K562 (cell line): ENCODE measurements at regions not wholly inside any gene's neighbourhood (a gene's known extent, or its start where the extent isn't known, plus 50 kb on each side); places are given as distances from the start of the nearest gene placed in this dataset.

ENCODE experiments used
- ATAC-seq: fragments of 200-7000 bp; cut with Tn5 transposase; 3 replicates; pipeline ENCODE4 v1.9.1; 2020; ENCODE audit warnings: moderate library complexity
- BruUV-seq: library from RNA; stranded (reverse); fragments of 400-500 nt; replicated peaks from 2 replicates; lab custom pipeline; 2021; lab: Mats Ljungman, UMichigan
- CTCF ChIA-PET: fragments of 300-600 bp; formaldehyde crosslinking; extraction: SDS; loops from one replicate; lab custom pipeline; 2021; ENCODE audit warnings: low intra/inter-chr PET ratio; lab: Yijun Ruan, JAX
- POLR2A ChIA-PET: fragments of 300-600, 350-650 bp; sonication (Branson Sonifier 250); formaldehyde crosslinking; extraction: SDS; loops from one replicate; lab custom pipeline; 2021; ENCODE audit warnings: antibody characterized with exemption, inconsistent platforms; lab: Yijun Ruan, JAX
- DNase-seq, 4 experiments: peaks; one replicate each; pipeline versions ENCODE4 v3.0.0 to v3.0.0-alpha.2; 2011 to 2018; ENCODE audit warnings: low spot score in 3 of 4, mixed read lengths in 3 of 4; ENCODE audit errors: extremely low read depth in 1 of 4
- FAIRE-seq: peaks from 2 replicates; lab custom pipeline; 2011; peaks lifted over from hg19 to GRCh38; lab: Jason Lieb, UNC
- H2AFZ ChIP-seq: 2 replicates; pipeline ENCODE4 v1.6.0; 2011; ENCODE audit warnings: low read depth, low read length, control low read depth, inconsistent platforms
- H3K27ac ChIP-seq: fragments of 200-600 bp; 3 replicates; pipeline ENCODE4 v1.8.0; 2011; ENCODE audit warnings: low read depth, mild to moderate bottlenecking, control low read depth, inconsistent platforms, low read length, moderate library complexity, mixed read lengths; ENCODE audit errors: extremely low read depth
- H3K27me3 ChIP-seq, 2 experiments: fragments of 300-600 bp in 1 of 2; 2 replicates in 1 of 2; 3 replicates in 1 of 2; pipeline versions ENCODE4 v1.6.0 to v1.8.0; 2011; ENCODE audit warnings: inconsistent platforms in 2 of 2, low read length in 2 of 2, mild to moderate bottlenecking in 1 of 2, mixed read lengths in 1 of 2, moderate library complexity in 1 of 2; ENCODE audit not compliant: control insufficient read depth in 2 of 2, insufficient read depth in 2 of 2
- H3K36me3 ChIP-seq: fragments of 300-600 bp; 3 replicates; pipeline ENCODE4 v1.8.0; 2011; ENCODE audit warnings: mild to moderate bottlenecking, low read length, inconsistent platforms; ENCODE audit not compliant: control insufficient read depth, insufficient read depth
- H3K4me1 ChIP-seq, 2 experiments: fragments of 200-600 bp in 1 of 2; replicated peaks in 1 of 2; 2 replicates in 1 of 2; 3 replicates in 1 of 2; pipeline versions ENCODE4 v1.5.1 to v1.8.0; 2011; ENCODE audit warnings: inconsistent platforms in 2 of 2, low read length in 2 of 2, mild to moderate bottlenecking in 1 of 2, mixed read lengths in 1 of 2, moderate library complexity in 1 of 2; ENCODE audit not compliant: control insufficient read depth in 2 of 2, insufficient read depth in 2 of 2
- H3K4me2 ChIP-seq: 2 replicates; pipeline ENCODE4 v1.6.1; 2011; ENCODE audit warnings: low read length, control low read depth, inconsistent platforms, mixed read lengths; ENCODE audit not compliant: insufficient read depth
- H3K4me3 ChIP-seq: fragments of 200-600 bp; sonication (generic), shearing (Covaris generic); 2 replicates; pipeline ENCODE4 v1.5.1; 2016; ENCODE audit warnings: control low read depth, inconsistent platforms
- H3K79me2 ChIP-seq: fragments of 200-600 bp; 3 replicates; pipeline ENCODE4 v1.8.0; 2011; ENCODE audit warnings: low read length, inconsistent platforms; ENCODE audit not compliant: control insufficient read depth, insufficient read depth
- H3K9ac ChIP-seq, 2 experiments: 2 replicates each; pipeline versions ENCODE4 v1.6.0 to v1.6.1; 2011; ENCODE audit warnings: low read depth in 2 of 2, low read length in 2 of 2, control low read depth in 1 of 2, inconsistent platforms in 1 of 2, mild to moderate bottlenecking in 1 of 2, mixed read lengths in 1 of 2; ENCODE audit not compliant: insufficient read depth in 1 of 2
- H3K9me1 ChIP-seq: one replicate; pipeline ENCODE4 v1.6.0; 2011; ENCODE audit warnings: inconsistent platforms, mild to moderate bottlenecking, low read length, moderate library complexity; ENCODE audit not compliant: control insufficient read depth, insufficient read depth
- H3K9me3 ChIP-seq: replicated peaks from 2 replicates; pipeline ENCODE4 v1.5.1; 2011; ENCODE audit warnings: low read depth, low read length, inconsistent platforms; ENCODE audit not compliant: control insufficient read depth, insufficient read depth
- H4K20me1 ChIP-seq: replicated peaks from 2 replicates; pipeline ENCODE4 v1.6.1; 2011; ENCODE audit warnings: low read length, inconsistent platforms, mixed read lengths; ENCODE audit not compliant: control insufficient read depth, insufficient read depth
- BRF2 ChIP-seq: IDR thresholded peaks from 3 replicates; pipeline ENCODE4 v1.6.1; 2011; ENCODE audit warnings: borderline replicate concordance, mild to moderate bottlenecking; ENCODE audit not compliant: insufficient read length, insufficient read depth
- CEBPG ChIP-seq, 3 experiments: fragments of 200-800 bp in 1 of 3; sonication (Bioruptor generic) in 1 of 3; sonication (generic) in 1 of 3; formaldehyde crosslinking in 1 of 3; IDR thresholded peaks in 2 of 3; conservative IDR thresholded peaks in 1 of 3; 2 replicates each; pipeline versions ENCODE4 v1.6.1 to v1.8.0; 2016 to 2022; ENCODE audit warnings: missing compliant biosample characterization in 2 of 3, missing genetic modification characterization in 2 of 3, mild to moderate bottlenecking in 1 of 3, missing genetic modification reagents in 1 of 3
- GTF3C2 ChIP-seq: IDR thresholded peaks from 3 replicates; pipeline ENCODE4 v1.6.1; 2011; ENCODE audit warnings: borderline replicate concordance, mild to moderate bottlenecking, moderate library complexity; ENCODE audit not compliant: insufficient read length; ENCODE audit errors: extremely low read depth
- HDAC1 ChIP-seq, 2 experiments: fragments of 450-650 bp; IDR thresholded peaks; 2 replicates each; pipeline ENCODE4 v1.6.1; 2016 to 2017; ENCODE audit warnings: inconsistent platforms in 1 of 2, mild to moderate bottlenecking in 1 of 2, moderate library complexity in 1 of 2
- JUNB ChIP-seq: fragments of 450-650 bp; formaldehyde crosslinking; conservative IDR thresholded peaks from 2 replicates; pipeline ENCODE4 v1.4.0; 2020; ENCODE audit warnings: mild to moderate bottlenecking
- MECOM ChIP-seq: fragments of 250-450 bp; sonication (Bioruptor Pico); IDR thresholded peaks from 2 replicates; pipeline ENCODE4 v1.8.0; 2022; ENCODE audit warnings: inconsistent platforms
- MEF2A ChIP-seq: IDR thresholded peaks from 2 replicates; pipeline ENCODE4 v1.6.1; 2011; ENCODE audit warnings: low read depth, mild to moderate bottlenecking, low read length, moderate library complexity; ENCODE audit not compliant: control insufficient read depth
- PHB2 ChIP-seq: fragments of 450-650 bp; IDR thresholded peaks from 2 replicates; pipeline ENCODE4 v1.6.1; 2017; ENCODE audit warnings: low read depth
- TSHZ1 ChIP-seq: fragments of 250-450 bp; sonication (Bioruptor Pico); IDR thresholded peaks from 2 replicates; pipeline ENCODE4 v1.4.0; 2020; ENCODE audit warnings: mild to moderate bottlenecking, moderate library complexity
- ZBED1 ChIP-seq: IDR thresholded peaks from 2 replicates; pipeline ENCODE4 v1.6.1; 2014
- ZNF212 ChIP-seq: fragments of 450-650 bp; formaldehyde crosslinking; IDR thresholded peaks from 2 replicates; pipeline ENCODE4 v1.4.0; 2020; ENCODE audit warnings: mild to moderate bottlenecking
- in situ Hi-C: fragments of 300-500 bp; cut with MboI; formaldehyde crosslinking; loops from 4 replicates; pipeline ENCODE4 v1.15.0; 2018; ENCODE audit warnings: inconsistent platforms, mixed read lengths
- intact Hi-C: fragments of 100-400 bp; cut with micrococcal nuclease; formaldehyde crosslinking; loops from 2 replicates; pipeline ENCODE4 v1.14.2; 2022
- TF ChIP-seq, protein P1 (sequence below): sonication (generic); formaldehyde crosslinking; IDR thresholded peaks from 2 replicates; pipeline ENCODE4 v1.8.1; 2023; ENCODE audit warnings: mild to moderate bottlenecking, missing genetic modification reagents

DNA sequence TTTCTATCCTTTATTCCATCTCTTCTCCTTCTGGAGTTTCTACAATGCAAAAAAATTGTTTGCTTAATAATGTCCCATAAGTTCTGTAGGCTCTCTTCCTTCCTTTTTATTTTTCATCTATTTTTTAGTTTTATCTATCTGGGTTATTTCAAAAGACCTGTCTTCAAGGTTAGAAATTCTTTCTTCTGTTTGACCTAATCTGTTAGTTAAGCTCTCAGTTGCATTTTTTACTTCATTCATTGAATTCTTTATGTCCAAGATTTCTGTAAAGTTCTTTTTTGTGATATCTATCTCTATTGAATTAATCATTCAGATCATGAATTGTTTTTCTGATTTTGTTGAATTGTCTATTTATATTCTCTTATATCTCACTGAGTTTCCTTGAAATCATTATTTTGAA lies 145.9 kb upstream of the TLE4 start:
- in situ Hi-C loops = no loop called here
- DNase-seq (no peak), ATAC-seq (no peak), FAIRE-seq (no peak)
- CTCF ChIA-PET = no interaction called here
- H3K36me3 ChIP-seq = no peaks in the 10 kb centered on the region
- intact Hi-C loops = no loop called here
- no peaks in the 10 kb centered on the region for H3K4me1 ChIP-seq
- no TSS peak for BruUV-seq
- no peaks in the 10 kb centered on the region for H3K9me1 ChIP-seq
- H3K27ac ChIP-seq = no peak overlapping the region
- no peaks in the 10 kb centered on the region for H3K79me2 ChIP-seq
- H3K4me3 ChIP-seq = no peak overlapping the region
- no peaks in the 10 kb centered on the region for H3K27me3 ChIP-seq
- POLR2A ChIA-PET = no interaction called here
- no peak overlapping the region for H2AFZ ChIP-seq
- no peaks in the 10 kb centered on the region for H4K20me1 ChIP-seq
- H3K9ac ChIP-seq = no peak overlapping the region
- H3K4me2 ChIP-seq = no peak overlapping the region
- H3K9me3 ChIP-seq = no peaks in the 10 kb centered on the region
- TF ChIP-seq, protein P1, sequence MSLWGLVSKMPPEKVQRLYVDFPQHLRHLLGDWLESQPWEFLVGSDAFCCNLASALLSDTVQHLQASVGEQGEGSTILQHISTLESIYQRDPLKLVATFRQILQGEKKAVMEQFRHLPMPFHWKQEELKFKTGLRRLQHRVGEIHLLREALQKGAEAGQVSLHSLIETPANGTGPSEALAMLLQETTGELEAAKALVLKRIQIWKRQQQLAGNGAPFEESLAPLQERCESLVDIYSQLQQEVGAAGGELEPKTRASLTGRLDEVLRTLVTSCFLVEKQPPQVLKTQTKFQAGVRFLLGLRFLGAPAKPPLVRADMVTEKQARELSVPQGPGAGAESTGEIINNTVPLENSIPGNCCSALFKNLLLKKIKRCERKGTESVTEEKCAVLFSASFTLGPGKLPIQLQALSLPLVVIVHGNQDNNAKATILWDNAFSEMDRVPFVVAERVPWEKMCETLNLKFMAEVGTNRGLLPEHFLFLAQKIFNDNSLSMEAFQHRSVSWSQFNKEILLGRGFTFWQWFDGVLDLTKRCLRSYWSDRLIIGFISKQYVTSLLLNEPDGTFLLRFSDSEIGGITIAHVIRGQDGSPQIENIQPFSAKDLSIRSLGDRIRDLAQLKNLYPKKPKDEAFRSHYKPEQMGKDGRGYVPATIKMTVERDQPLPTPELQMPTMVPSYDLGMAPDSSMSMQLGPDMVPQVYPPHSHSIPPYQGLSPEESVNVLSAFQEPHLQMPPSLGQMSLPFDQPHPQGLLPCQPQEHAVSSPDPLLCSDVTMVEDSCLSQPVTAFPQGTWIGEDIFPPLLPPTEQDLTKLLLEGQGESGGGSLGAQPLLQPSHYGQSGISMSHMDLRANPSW (CRISPR knock-in tag) = no peak
- no peak for TF ChIP-seq ZNF212 (CRISPR knock-in tag)
- TF ChIP-seq MECOM = no peak
- no peak for TF ChIP-seq ZBED1
- TF ChIP-seq PHB2 = no peak
- no peak for TF ChIP-seq MEF2A
- TF ChIP-seq HDAC1 (IDR thresholded peaks at IDR 0.05) = no peak
- no peak for TF ChIP-seq CEBPG (CRISPR knock-in tag; IDR thresholded peaks at IDR 0.05)
- TF ChIP-seq CEBPG (tag; conservative IDR thresholded peaks at IDR 0.05 in 1 of 2, IDR thresholded peaks at IDR 0.05 in 1 of 2) = no peak
- TF ChIP-seq TSHZ1 (CRISPR knock-in tag) = no peak
- TF ChIP-seq JUNB (CRISPR knock-in tag) = no peak
- no peak for TF ChIP-seq GTF3C2
- no peak for TF ChIP-seq BRF2
